Mesendoderm (in vitro differentiated cells): ENCODE measurements at regions not wholly inside any gene's neighbourhood (a gene's known extent, or its start where the extent isn't known, plus 50 kb on each side); places are given as distances from the start of the nearest gene placed in this dataset.

ENCODE experiments used
- DNase-seq: peaks from one replicate; pipeline ENCODE4 v3.0.0; 2013
- H2AK5ac ChIP-seq: 2 replicates; pipeline ENCODE4 v1.6.1; 2013; ENCODE audit warnings: low read length, inconsistent platforms
- H2BK120ac ChIP-seq: 2 replicates; pipeline ENCODE4 v1.6.1; 2013; ENCODE audit warnings: low read depth, mild to moderate bottlenecking, low read length, moderate library complexity, mixed read lengths
- H2BK15ac ChIP-seq: replicated peaks from 2 replicates; pipeline ENCODE4 v1.6.1; 2013; ENCODE audit warnings: low read depth, mild to moderate bottlenecking, moderate library complexity
- H2BK5ac ChIP-seq: 2 replicates; pipeline ENCODE4 v1.6.1; 2013; ENCODE audit warnings: low read length, inconsistent platforms
- H3K18ac ChIP-seq: 2 replicates; pipeline ENCODE4 v1.6.1; 2013; ENCODE audit warnings: mild to moderate bottlenecking, low read length, mixed read lengths
- H3K23ac ChIP-seq: one replicate; pipeline ENCODE4 v1.6.1; 2013; ENCODE audit warnings: low read length
- H3K27ac ChIP-seq: 2 replicates; pipeline ENCODE4 v1.5.1; 2013; ENCODE audit warnings: low read depth, mild to moderate bottlenecking, inconsistent platforms, low read length, moderate library complexity
- H3K27me3 ChIP-seq: 2 replicates; pipeline ENCODE4 v1.6.1; 2013; ENCODE audit warnings: low read length, control low read depth, mild to moderate bottlenecking, inconsistent platforms; ENCODE audit not compliant: insufficient read depth, poor library complexity
- H3K36me3 ChIP-seq: 2 replicates; pipeline ENCODE4 v1.6.1; 2013; ENCODE audit warnings: low read length, inconsistent platforms; ENCODE audit not compliant: control insufficient read depth, insufficient read depth
- H3K4ac ChIP-seq: one replicate; pipeline ENCODE4 v1.6.1; 2013; ENCODE audit warnings: low read depth, mild to moderate bottlenecking, low read length, moderate library complexity
- H3K4me1 ChIP-seq: 2 replicates; pipeline ENCODE4 v1.6.1; 2013; ENCODE audit warnings: low read depth, low read length, inconsistent platforms; ENCODE audit not compliant: control insufficient read depth
- H3K4me2 ChIP-seq: 2 replicates; pipeline ENCODE4 v1.6.1; 2013; ENCODE audit warnings: low read length
- H3K4me3 ChIP-seq: 2 replicates; pipeline ENCODE4 v1.5.1; 2013; ENCODE audit warnings: mild to moderate bottlenecking, low read length
- H3K56ac ChIP-seq: one replicate; pipeline ENCODE4 v1.6.1; 2013; ENCODE audit warnings: low read length
- H3K79me1 ChIP-seq: 2 replicates; pipeline ENCODE4 v1.6.1; 2013; ENCODE audit warnings: low read length, inconsistent platforms
- H3K79me2 ChIP-seq: 2 replicates; pipeline ENCODE4 v1.6.1; 2013; ENCODE audit warnings: mild to moderate bottlenecking, low read length; ENCODE audit not compliant: control insufficient read depth, insufficient read depth
- H3K9ac ChIP-seq: 2 replicates; pipeline ENCODE4 v1.6.1; 2013; ENCODE audit warnings: low read length, inconsistent platforms
- H4K5ac ChIP-seq: one replicate; pipeline ENCODE4 v1.6.1; 2013; ENCODE audit warnings: low read length
- H4K8ac ChIP-seq: one replicate; pipeline ENCODE4 v1.6.1; 2013; ENCODE audit warnings: low read depth, mild to moderate bottlenecking, control low read depth, low read length, moderate library complexity
- WGBS: extraction: QIAGEN DNeasy Blood & Tissue Kit; methylation state at CpG from one replicate; pipeline ENCODE4 v1.1.7; 2013; ENCODE audit warnings: low lambda C conversion rate, missing lambda C conversion rate; ENCODE audit not compliant: insufficient coverage; ENCODE audit errors: extremely low coverage; 5-methylcytosine and 5-hydroxymethylcytosine counted together

- no peaks in the 10 kb centered on the region for H3K4me1 ChIP-seq
- no peak overlapping the region for H3K23ac ChIP-seq
- no peak overlapping the region for H3K18ac ChIP-seq
- H3K4me2 ChIP-seq: no peak overlapping the region
- no peak overlapping the region for H3K4ac ChIP-seq
- WGBS: no CpG with 5 or more reads among the region's 1 CpG
- H3K56ac ChIP-seq: no peak overlapping the region
- no peak overlapping the region for H2BK15ac ChIP-seq
- H2BK5ac ChIP-seq: no peak overlapping the region
- no peak overlapping the region for H3K27ac ChIP-seq
- no peak overlapping the region for H3K9ac ChIP-seq
- H3K36me3 ChIP-seq: no peaks in the 10 kb centered on the region
- no peak overlapping the region for H2BK120ac ChIP-seq
- no peak overlapping the region for H4K8ac ChIP-seq
- no peak overlapping the region for H3K4me3 ChIP-seq
- H3K79me1 ChIP-seq: no peaks in the 10 kb centered on the region
- H3K27me3 ChIP-seq: no peaks in the 10 kb centered on the region
- no peaks in the 10 kb centered on the region for H3K79me2 ChIP-seq
- H4K5ac ChIP-seq: no peak overlapping the region
- no peak for DNase-seq
- no peak overlapping the region for H2AK5ac ChIP-seq
Measured at GRCh38 chr9:29945012-29945411, 2371.7 kb upstream of the C9orf72 start.

GRCh38 chr9:29958469-29958868, 2385.2 kb upstream of the C9orf72 start:
- Histone ChIP-seq H3K4ac (no peak overlapping the region), H2BK120ac (no peak overlapping the region), H3K18ac (no peak overlapping the region), H3K23ac (no peak overlapping the region), H3K79me2 (no peaks in the 10 kb centered on the region), H3K9ac (no peak overlapping the region), H3K36me3 (no peaks in the 10 kb centered on the region), H3K27me3 (no peaks in the 10 kb centered on the region), H4K5ac (no peak overlapping the region), H2AK5ac (no peak overlapping the region), H3K4me3 (no peak overlapping the region), H4K8ac (no peak overlapping the region), H3K4me1 (no peaks in the 10 kb centered on the region), H2BK15ac (no peak overlapping the region), H2BK5ac (no peak overlapping the region), H3K56ac (no peak overlapping the region), H3K27ac (no peak overlapping the region), H3K79me1 (no peaks in the 10 kb centered on the region), H3K4me2 (no peak overlapping the region)
- no peak for DNase-seq
- no CpG with 5 or more reads among the region's 2 CpGs for WGBS

- Histone ChIP-seq H3K27me3 (no peaks in the 10 kb centered on the region), H4K5ac (no peak overlapping the region), H3K79me1 (no peaks in the 10 kb centered on the region), H2BK120ac (no peak overlapping the region), H3K23ac (no peak overlapping the region), H3K18ac (no peak overlapping the region), H3K27ac (no peak overlapping the region), H3K9ac (no peak overlapping the region), H2AK5ac (no peak overlapping the region), H2BK15ac (no peak overlapping the region), H3K4me3 (no peak overlapping the region), H3K4me1 (no peaks in the 10 kb centered on the region), H3K4ac (no peak overlapping the region), H3K36me3 (no peaks in the 10 kb centered on the region), H2BK5ac (no peak overlapping the region), H3K56ac (no peak overlapping the region), H3K79me2 (no peaks in the 10 kb centered on the region), H3K4me2 (no peak overlapping the region), H4K8ac (no peak overlapping the region)
- peak; percentile 25 for DNase-seq
- WGBS: no CpG with 5 or more reads among the region's 6 CpGs
Measured at GRCh38 chr9:29965834-29966233, 2392.6 kb upstream of the C9orf72 start.

DNA sequence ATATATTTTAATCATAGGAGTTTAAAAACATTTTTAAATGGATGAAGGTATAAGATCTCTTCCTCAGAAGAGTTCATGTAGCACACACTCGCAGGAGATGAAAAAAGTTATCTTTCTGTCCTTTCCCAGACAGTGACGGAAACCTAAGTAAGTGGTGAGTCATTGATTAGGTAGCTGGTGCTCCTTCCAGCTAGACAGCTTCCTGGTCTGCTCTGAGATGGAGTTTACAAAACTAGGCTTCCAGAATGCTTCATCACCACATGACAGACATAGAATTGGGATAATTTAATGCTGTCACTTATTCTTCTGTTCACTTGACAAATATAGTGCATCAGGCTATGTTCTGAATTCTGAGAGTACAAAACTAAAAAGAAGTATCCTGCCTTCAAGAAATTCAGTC, 2393.0 kb upstream of the C9orf72 start:
- Histone ChIP-seq H3K56ac (no peak overlapping the region), H3K23ac (no peak overlapping the region), H2BK120ac (no peak overlapping the region), H3K4ac (no peak overlapping the region), H3K79me1 (no peaks in the 10 kb centered on the region), H3K4me3 (no peak overlapping the region), H3K18ac (no peak overlapping the region), H2BK15ac (no peak overlapping the region), H3K27me3 (no peaks in the 10 kb centered on the region), H3K36me3 (no peaks in the 10 kb centered on the region), H3K27ac (no peak overlapping the region), H2AK5ac (no peak overlapping the region), H4K8ac (no peak overlapping the region), H2BK5ac (no peak overlapping the region), H4K5ac (no peak overlapping the region), H3K9ac (no peak overlapping the region), H3K4me2 (no peak overlapping the region), H3K4me1 (no peaks in the 10 kb centered on the region), H3K79me2 (no peaks in the 10 kb centered on the region)
- DNase-seq: peak; percentile 68
- no CpG with 5 or more reads among the region's 2 CpGs for WGBS

- Histone ChIP-seq H3K36me3 (no peaks in the 10 kb centered on the region), H3K18ac (no peak overlapping the region), H3K9ac (no peak overlapping the region), H3K23ac (no peak overlapping the region), H3K79me2 (no peaks in the 10 kb centered on the region), H2BK5ac (no peak overlapping the region), H3K79me1 (no peaks in the 10 kb centered on the region), H2AK5ac (no peak overlapping the region), H3K4me2 (no peak overlapping the region), H2BK120ac (no peak overlapping the region), H3K27me3 (no peaks in the 10 kb centered on the region), H3K56ac (no peak overlapping the region), H2BK15ac (no peak overlapping the region), H3K4me3 (no peak overlapping the region), H3K4ac (no peak overlapping the region), H4K5ac (no peak overlapping the region), H4K8ac (no peak overlapping the region), H3K4me1 (no peaks in the 10 kb centered on the region), H3K27ac (no peak overlapping the region)
- WGBS: no CpG with 5 or more reads among the region's 3 CpGs
- DNase-seq: no peak
Measured at GRCh38 chr9:29968831-29969230, 2395.6 kb upstream of the C9orf72 start.

DNA sequence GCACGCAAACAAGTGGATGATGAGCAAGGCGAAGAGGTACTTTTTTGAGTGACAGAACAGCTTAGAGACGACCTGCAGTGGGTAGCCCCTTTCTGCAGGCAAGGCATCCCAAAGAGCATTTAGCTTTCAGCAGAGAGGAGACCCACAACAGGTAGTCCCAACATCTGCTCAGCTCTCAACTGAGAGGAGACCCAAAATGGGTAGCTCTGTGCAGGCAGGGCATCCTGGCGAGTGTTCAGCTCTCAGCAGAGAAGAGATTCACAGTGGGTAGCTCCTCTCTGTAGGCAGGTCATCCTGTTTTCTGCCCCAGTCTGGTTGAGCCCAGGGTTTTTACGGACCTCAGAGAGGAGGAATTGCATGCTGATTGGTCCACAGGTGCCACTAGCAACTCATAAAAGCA, 2396.1 kb upstream of the C9orf72 start:
- no peak overlapping the region for H4K8ac ChIP-seq
- no peak overlapping the region for H3K56ac ChIP-seq
- no peak overlapping the region for H3K4ac ChIP-seq
- H2BK15ac ChIP-seq: no peak overlapping the region
- H4K5ac ChIP-seq: no peak overlapping the region
- no peak overlapping the region for H3K27ac ChIP-seq
- no peak overlapping the region for H3K4me3 ChIP-seq
- no peak overlapping the region for H2BK120ac ChIP-seq
- no peaks in the 10 kb centered on the region for H3K36me3 ChIP-seq
- no peak for DNase-seq
- H3K79me2 ChIP-seq: no peaks in the 10 kb centered on the region
- H3K79me1 ChIP-seq: no peaks in the 10 kb centered on the region
- no CpG with 5 or more reads among the region's 5 CpGs for WGBS
- H3K4me1 ChIP-seq: no peaks in the 10 kb centered on the region
- H2BK5ac ChIP-seq: no peak overlapping the region
- H3K27me3 ChIP-seq: no peaks in the 10 kb centered on the region
- H3K18ac ChIP-seq: no peak overlapping the region
- no peak overlapping the region for H2AK5ac ChIP-seq
- no peak overlapping the region for H3K9ac ChIP-seq
- no peak overlapping the region for H3K23ac ChIP-seq
- H3K4me2 ChIP-seq: no peak overlapping the region
